ENCODE measurements at regions not wholly inside any gene's neighbourhood (a gene's known extent, or its start where the extent isn't known, plus 50 kb on each side); places are given as distances from the start of the nearest gene placed in this dataset.

DNA sequence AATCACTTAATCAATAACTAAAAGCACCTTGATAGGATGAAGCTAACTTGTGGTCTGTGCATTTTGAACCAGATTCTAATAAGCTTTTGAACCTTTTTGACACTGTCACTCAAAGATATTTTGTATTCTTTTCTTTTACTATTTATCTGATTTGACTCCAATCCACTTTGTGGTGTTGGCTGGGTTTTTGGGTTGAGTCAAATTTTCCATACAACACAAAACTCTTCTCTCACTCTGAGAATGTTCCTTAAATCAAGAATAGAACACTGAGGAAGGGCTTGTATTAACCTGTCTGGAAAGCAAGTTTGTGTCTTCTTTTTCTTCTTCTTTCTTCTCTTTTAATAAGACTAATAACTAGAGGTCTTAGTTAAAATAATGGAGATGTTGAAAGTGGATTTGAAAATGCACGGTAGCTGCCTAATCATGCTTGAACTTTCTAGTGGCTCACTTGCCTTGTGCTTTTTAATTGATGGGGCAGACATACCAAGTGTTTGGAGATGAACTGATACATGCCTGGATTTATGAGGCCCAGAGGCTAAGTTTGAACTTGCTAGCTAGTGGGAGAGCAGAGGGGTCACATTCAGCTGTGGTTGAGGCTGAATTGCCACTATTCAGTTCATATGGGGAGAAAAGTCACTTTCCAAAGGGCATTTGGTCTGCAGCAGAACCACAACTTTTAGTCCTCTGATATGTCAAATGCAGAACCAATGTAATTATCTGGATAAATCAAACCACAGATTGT lies 93.5 kb upstream of the PTHLH start:
- TF ChIP-seq EP300 (IDR thresholded peaks at IDR 0.05) (no peak), POLR2A (IDR thresholded peaks at IDR 0.05) (no peak)
- TF ChIP-seq, protein P1, sequence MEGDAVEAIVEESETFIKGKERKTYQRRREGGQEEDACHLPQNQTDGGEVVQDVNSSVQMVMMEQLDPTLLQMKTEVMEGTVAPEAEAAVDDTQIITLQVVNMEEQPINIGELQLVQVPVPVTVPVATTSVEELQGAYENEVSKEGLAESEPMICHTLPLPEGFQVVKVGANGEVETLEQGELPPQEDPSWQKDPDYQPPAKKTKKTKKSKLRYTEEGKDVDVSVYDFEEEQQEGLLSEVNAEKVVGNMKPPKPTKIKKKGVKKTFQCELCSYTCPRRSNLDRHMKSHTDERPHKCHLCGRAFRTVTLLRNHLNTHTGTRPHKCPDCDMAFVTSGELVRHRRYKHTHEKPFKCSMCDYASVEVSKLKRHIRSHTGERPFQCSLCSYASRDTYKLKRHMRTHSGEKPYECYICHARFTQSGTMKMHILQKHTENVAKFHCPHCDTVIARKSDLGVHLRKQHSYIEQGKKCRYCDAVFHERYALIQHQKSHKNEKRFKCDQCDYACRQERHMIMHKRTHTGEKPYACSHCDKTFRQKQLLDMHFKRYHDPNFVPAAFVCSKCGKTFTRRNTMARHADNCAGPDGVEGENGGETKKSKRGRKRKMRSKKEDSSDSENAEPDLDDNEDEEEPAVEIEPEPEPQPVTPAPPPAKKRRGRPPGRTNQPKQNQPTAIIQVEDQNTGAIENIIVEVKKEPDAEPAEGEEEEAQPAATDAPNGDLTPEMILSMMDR (IDR thresholded peaks at IDR 0.05): no peak
- Histone ChIP-seq H3K9me3 (no peaks in the 10 kb centered on the region), H3K27ac (no peak overlapping the region), H3K27me3 (no peaks in the 10 kb centered on the region), H3K4me3 (no peak overlapping the region), H3K36me3 (no peaks in the 10 kb centered on the region), H3K4me1 (ENCODE audit: insufficient read depth) (no peaks in the 10 kb centered on the region)
- DNase-seq: no peak
- 89 to 98% (median 95%) methylated on average over 1 of the region's 1 CpG for WGBS, 3 donors
- intact Hi-C loops (cut with DNase I): no loop called here

DNA sequence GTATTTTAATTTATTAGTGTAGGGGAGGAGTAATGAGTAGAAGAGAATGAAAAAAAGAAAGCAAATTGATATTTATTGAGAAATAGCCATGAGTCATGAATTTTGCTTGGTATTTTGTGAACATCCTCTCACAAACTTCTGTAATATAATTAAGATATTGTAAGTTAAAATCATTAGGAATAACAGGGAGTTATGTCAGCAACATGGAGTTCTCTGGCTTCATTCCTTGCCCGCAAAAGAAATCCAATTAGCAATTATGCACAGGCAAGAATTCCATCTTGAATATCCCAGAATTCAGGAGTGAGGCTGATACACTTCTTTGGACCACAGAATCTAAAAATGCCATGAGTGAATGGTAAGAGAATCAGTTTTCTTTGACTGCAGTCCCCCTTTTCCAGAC lies 94.3 kb upstream of the PTHLH start:
- no peaks in the 10 kb centered on the region for H3K9me3 ChIP-seq
- H3K4me1 ChIP-seq (ENCODE audit: insufficient read depth): no peaks in the 10 kb centered on the region
- no peak for DNase-seq
- intact Hi-C loops (cut with DNase I): no loop called here
- no peak overlapping the region for H3K27ac ChIP-seq
- WGBS, 3 donors: 72 to 88% (median 87%) methylated on average over 1 of the region's 1 CpG
- no peaks in the 10 kb centered on the region for H3K27me3 ChIP-seq
- TF ChIP-seq, protein P1 (IDR thresholded peaks at IDR 0.05): no peak
- TF ChIP-seq POLR2A (IDR thresholded peaks at IDR 0.05): no peak
- no peak for TF ChIP-seq EP300 (IDR thresholded peaks at IDR 0.05)
- no peak overlapping the region for H3K4me3 ChIP-seq
- no peaks in the 10 kb centered on the region for H3K36me3 ChIP-seq

DNA sequence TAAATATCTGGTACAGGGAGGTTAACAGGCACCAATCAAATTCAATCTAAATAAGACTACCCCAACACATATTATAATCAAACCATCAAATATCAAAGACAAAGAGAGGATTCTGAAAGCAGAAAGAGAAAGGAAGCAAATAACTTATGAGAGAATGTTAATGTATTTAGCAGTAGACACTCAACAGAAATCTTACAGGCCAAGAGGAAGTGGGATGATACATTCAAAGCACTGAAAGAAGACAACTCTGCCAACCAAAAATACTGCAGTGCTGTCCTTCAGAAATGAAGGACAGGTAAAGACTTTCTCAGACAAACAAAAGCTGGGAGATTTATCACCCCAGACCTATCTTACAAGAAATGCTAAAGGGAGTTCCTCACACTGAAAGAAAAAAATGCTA lies 95.9 kb upstream of the PTHLH start:
- no peak overlapping the region for H3K4me3 ChIP-seq
- H3K9me3 ChIP-seq: no peaks in the 10 kb centered on the region
- no peak for DNase-seq
- H3K4me1 ChIP-seq (ENCODE audit: insufficient read depth): no peaks in the 10 kb centered on the region
- intact Hi-C loops (cut with DNase I): no loop called here
- TF ChIP-seq EP300 (IDR thresholded peaks at IDR 0.05) (no peak), POLR2A (IDR thresholded peaks at IDR 0.05) (no peak)
- TF ChIP-seq, protein P1 (IDR thresholded peaks at IDR 0.05): no peak
- H3K27me3 ChIP-seq: no peaks in the 10 kb centered on the region
- no peak overlapping the region for H3K27ac ChIP-seq
- no peaks in the 10 kb centered on the region for H3K36me3 ChIP-seq

DNA sequence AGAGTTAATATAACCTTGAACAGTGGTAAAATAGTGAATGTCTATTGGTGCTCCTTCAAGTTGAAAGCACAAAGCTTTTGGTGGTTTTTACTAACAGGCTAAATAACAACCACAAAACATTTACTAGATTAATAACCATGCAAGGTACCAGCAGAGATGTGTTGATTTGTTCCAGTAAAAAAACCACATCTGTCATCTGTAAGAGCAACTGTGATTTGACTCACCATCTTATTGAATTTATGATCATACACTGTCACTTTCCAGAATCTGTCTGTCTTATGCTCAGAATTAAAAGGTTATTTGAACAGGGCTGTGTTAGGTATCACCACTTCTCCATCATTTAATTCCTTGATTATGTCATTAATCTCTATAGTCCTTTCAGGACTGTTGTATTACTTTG lies 107.0 kb upstream of the PTHLH start:
- Histone ChIP-seq H3K36me3 (no peaks in the 10 kb centered on the region), H3K9me3 (no peaks in the 10 kb centered on the region), H3K27me3 (no peaks in the 10 kb centered on the region), H3K4me1 (ENCODE audit: insufficient read depth) (no peaks in the 10 kb centered on the region), H3K27ac (no peak overlapping the region), H3K4me3 (no peak overlapping the region)
- intact Hi-C loops (cut with DNase I): no loop called here
- no peak for DNase-seq
- TF ChIP-seq EP300 (IDR thresholded peaks at IDR 0.05): no peak
- TF ChIP-seq, protein P1 (IDR thresholded peaks at IDR 0.05): no peak
- TF ChIP-seq POLR2A (IDR thresholded peaks at IDR 0.05): no peak
